Right lobe of liver (tissue), 6 donors: ENCODE measurements at regions not wholly inside any gene's neighbourhood (a gene's known extent, or its start where the extent isn't known, plus 50 kb on each side); places are given as distances from the start of the nearest gene placed in this dataset.

Source experiments
- ATAC-seq, 4 donors: fragments of 200-7000 bp; cut with Tn5 transposase; one replicate each; pipeline ENCODE4 v1.9.1; 2020; ENCODE audit warnings: mild to moderate bottlenecking in 4 of 4, moderate library complexity in 4 of 4
- DNase-seq, 3 donors: peaks; one replicate each; pipeline ENCODE4 v3.0.0-alpha.2; 2020
- H3K27ac ChIP-seq, 3 donors: fragments of 200-600 bp; one replicate each; pipeline ENCODE4 v1.8.0; 2022
- H3K27me3 ChIP-seq, 2 donors: fragments of 200-600 bp; one replicate each; pipeline ENCODE4 v1.8.0; 2022
- H3K36me3 ChIP-seq, 4 donors: fragments of 200-600 bp; sonication (generic) in 1 of 4; one replicate each; pipeline versions ENCODE4 v1.5.1 to v1.8.0; 2017 to 2022; ENCODE audit warnings: control low read depth in 1 of 4
- H3K4me1 ChIP-seq, 4 donors: fragments of 200-600 bp; sonication (generic) in 1 of 4; one replicate each; pipeline versions ENCODE4 v1.5.1 to v1.8.0; 2017 to 2022; ENCODE audit warnings: control low read depth in 1 of 4
- H3K4me3 ChIP-seq, 3 donors: fragments of 200-600 bp; one replicate each; pipeline ENCODE4 v1.8.0; 2022
- H3K9me3 ChIP-seq, 4 donors: fragments of 200-600 bp; sonication (generic) in 1 of 4; one replicate each; pipeline versions ENCODE4 v1.5.1 to v1.8.0; 2017 to 2022; ENCODE audit warnings: control low read depth in 1 of 4
- POLR2A ChIP-seq: fragments of 450-650 bp; IDR thresholded peaks from one replicate; pipeline ENCODE4 v1.6.1; 2017; ENCODE audit warnings: antibody characterized with exemption, mild to moderate bottlenecking
- WGBS: methylation state at CpG from one replicate; pipeline ENCODE4 v1.1.6; 2018; ENCODE audit warnings: low coverage, low lambda C conversion rate; ENCODE audit not compliant: insufficient coverage; ENCODE audit errors: missing lambda C conversion rate; 5-methylcytosine and 5-hydroxymethylcytosine counted together
- intact Hi-C, 2 donors: fragments of 100-400 bp; cut with DNase I; formaldehyde crosslinking; loops; one replicate each; pipeline versions ENCODE4 v1.11.2 to v1.14.1; 2022
- TF ChIP-seq, protein P1 (sequence below), 4 donors: fragments of 200-600 bp in 3 of 4; fragments of 450-650 bp in 1 of 4; IDR thresholded peaks; one replicate each; pipeline versions ENCODE4 v1.5.1 to v1.8.0; 2016 to 2022; ENCODE audit warnings: antibody characterized with exemption in 4 of 4, mild to moderate bottlenecking in 2 of 4
- donor health status: DM: no; HTN: yes; CAD: no.
- donor health status: DM: no; HTN: no; CAD: no.
- donor health status: DM: no; HTN: no; CAD: no.
- donor health status: DM: no; HTN: yes; CAD: no.
- donor health status: DM: no; HTN: yes; CAD: no.

DNA sequence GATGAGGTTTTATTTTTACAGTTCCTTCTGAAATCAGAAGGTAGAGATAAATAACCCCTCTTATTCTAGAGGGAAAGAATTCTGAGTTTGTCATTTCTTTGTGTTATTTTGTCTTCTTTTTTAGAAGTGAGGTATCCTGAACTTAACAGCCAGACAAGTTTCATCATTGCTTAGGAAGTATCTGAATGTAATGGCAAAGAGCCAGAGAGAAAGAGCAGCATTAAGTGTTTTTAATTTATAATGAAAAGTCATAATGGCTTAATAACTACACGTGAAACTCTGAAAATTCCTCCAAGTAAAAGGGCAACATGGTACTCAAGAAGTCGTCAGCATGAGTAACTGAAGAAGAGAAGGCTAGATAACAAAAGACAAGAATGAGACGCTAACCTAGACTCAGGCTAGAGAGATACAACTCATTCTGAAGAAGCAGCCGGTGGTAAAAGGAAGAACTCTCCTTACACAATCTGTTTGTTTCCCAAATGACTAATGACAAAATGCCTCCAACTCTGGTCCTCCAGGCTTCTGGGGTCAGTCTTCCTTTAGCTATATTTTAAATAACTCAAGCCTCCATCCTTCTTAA lies 116.2 kb upstream of the NECTIN3 start:
- no peak overlapping the region for H3K27ac ChIP-seq
- WGBS = 64% methylated on average over 4 of the region's 4 CpGs
- H3K27me3 ChIP-seq = no peaks in the 10 kb centered on the region
- no peaks in the 10 kb centered on the region for H3K4me1 ChIP-seq
- H3K9me3 ChIP-seq = no peaks in the 10 kb centered on the region
- DNase-seq (no peak), ATAC-seq (no peak)
- TF ChIP-seq, protein P1, sequence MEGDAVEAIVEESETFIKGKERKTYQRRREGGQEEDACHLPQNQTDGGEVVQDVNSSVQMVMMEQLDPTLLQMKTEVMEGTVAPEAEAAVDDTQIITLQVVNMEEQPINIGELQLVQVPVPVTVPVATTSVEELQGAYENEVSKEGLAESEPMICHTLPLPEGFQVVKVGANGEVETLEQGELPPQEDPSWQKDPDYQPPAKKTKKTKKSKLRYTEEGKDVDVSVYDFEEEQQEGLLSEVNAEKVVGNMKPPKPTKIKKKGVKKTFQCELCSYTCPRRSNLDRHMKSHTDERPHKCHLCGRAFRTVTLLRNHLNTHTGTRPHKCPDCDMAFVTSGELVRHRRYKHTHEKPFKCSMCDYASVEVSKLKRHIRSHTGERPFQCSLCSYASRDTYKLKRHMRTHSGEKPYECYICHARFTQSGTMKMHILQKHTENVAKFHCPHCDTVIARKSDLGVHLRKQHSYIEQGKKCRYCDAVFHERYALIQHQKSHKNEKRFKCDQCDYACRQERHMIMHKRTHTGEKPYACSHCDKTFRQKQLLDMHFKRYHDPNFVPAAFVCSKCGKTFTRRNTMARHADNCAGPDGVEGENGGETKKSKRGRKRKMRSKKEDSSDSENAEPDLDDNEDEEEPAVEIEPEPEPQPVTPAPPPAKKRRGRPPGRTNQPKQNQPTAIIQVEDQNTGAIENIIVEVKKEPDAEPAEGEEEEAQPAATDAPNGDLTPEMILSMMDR (IDR thresholded peaks at IDR 0.05) = no peak
- TF ChIP-seq POLR2A = no peak
- intact Hi-C loops = no loop called here
- no peak overlapping the region for H3K4me3 ChIP-seq
- H3K36me3 ChIP-seq = no peaks in the 10 kb centered on the region

DNA sequence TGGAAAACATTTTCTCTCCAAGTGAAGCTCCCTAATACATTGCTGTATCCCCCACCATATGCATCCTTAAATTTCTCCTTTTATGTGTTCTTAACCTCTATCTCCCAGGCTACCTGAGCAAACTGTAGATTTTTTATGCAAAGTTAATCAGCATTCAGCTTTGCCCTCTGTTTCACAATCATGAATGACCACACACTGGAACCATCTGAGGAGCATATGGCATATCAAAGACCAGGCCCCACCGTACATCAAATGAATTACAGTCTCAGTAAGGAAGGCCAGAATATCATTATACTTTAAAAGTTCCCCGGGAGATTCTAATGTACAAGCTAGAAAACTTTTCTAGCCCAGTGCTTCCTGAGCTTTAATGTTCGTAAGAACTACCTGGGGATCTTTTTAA lies 115.5 kb upstream of the NECTIN3 start:
- Histone ChIP-seq H3K4me3 (no peak overlapping the region), H3K27ac (no peak overlapping the region), H3K9me3 (no peaks in the 10 kb centered on the region), H3K4me1 (no peaks in the 10 kb centered on the region), H3K27me3 (no peaks in the 10 kb centered on the region), H3K36me3 (no peaks in the 10 kb centered on the region)
- TF ChIP-seq, protein P1 (IDR thresholded peaks at IDR 0.05) = no peak
- TF ChIP-seq POLR2A = no peak
- DNase-seq (no peak), ATAC-seq (no peak)
- whole genome bisulfite sequencing = 77% methylated on average over 3 of the region's 3 CpGs
- intact Hi-C loops = no loop called here

DNA sequence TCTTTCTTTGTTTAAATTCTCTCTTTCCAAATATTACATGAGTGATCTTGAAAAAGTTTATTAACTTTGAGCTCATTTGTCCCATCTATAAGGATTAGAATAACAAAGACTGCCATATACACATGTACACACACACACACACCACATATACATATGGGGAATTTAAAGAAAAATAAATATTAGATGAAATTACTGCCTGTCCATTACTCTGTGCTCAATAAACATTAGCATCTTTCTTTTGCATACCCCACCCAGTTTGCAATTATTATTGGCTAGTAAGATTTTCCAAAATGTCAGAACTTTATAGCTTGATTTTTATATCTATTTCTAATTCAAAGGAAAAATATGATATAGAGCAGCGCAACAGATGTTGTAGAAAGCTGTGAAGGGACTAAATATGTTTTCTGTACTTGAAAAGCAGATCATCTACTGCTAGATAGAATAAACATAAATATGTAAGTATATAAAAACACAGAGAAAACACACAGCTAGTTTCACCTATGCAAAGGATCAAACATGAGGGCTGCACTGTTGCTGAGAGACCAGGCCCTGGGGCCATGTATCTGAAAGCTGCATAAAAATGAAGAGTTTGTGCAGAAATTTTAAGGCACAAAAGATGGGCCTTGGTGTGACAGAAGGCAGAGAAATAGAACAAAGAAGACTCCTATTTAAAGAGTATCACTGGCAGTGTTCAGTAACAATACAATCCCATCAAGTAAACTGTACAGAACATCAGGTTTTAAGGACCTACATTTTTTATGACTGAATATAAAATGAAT lies 114.2 kb upstream of the NECTIN3 start:
- no peak for ATAC-seq
- H3K27ac ChIP-seq = no peak overlapping the region
- H3K27me3 ChIP-seq = no peaks in the 10 kb centered on the region
- H3K4me3 ChIP-seq = no peak overlapping the region
- H3K36me3 ChIP-seq = no peaks in the 10 kb centered on the region
- H3K4me1 ChIP-seq = no peaks in the 10 kb centered on the region
- intact Hi-C loops = no loop called here
- H3K9me3 ChIP-seq = no peaks in the 10 kb centered on the region
- 100% methylated on average over 1 of the region's 1 CpG for WGBS
- no peak for DNase-seq
- no peak for TF ChIP-seq POLR2A
- TF ChIP-seq, protein P1 (IDR thresholded peaks at IDR 0.05) = no peak

DNA sequence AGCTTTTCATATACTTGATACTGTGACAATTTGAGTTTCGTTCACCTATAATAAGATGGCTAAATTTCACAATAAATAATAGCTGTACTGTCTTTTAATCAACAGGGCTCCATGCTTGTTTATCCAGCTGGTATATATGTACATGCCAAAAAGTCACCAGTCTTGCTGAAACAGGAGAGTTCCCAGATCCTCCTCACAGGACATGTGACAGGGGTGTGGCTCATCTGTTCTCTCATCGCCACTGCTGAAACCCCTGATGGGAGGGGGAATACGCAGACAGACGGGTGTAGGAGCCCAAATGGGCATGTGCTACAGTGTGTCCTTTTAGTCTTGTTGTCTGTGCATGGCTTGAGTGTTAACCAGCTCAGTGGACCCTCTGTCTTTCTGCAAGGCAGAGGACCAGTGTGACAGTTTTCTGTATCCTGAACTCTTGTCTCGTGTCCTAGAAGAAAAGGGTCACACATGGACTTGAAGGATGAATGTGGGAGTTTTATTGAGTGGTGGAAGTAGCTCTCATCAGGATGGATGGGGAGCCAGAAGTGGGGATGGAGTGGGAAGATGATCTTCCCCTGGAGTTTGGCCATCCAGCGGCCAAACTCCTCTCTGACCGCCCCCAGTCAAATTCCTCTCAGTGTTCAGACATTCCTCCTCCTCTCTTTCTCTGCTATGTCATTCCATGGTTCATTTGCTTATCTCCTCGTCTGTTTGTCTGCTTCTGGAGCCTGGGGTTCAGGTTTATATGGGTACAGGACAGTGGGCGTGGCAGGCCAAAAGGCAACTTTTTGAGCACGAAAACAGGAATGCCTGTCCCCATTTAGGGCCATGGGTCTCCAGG lies 113.1 kb upstream of the NECTIN3 start:
- 70% methylated on average over 4 of the region's 10 CpGs for WGBS
- TF ChIP-seq, protein P1 (IDR thresholded peaks at IDR 0.05) = no peak
- no peak for TF ChIP-seq POLR2A
- no peak overlapping the region for H3K4me3 ChIP-seq
- no peaks in the 10 kb centered on the region for H3K36me3 ChIP-seq
- no peaks in the 10 kb centered on the region for H3K4me1 ChIP-seq
- no peaks in the 10 kb centered on the region for H3K27me3 ChIP-seq
- H3K27ac ChIP-seq = no peak overlapping the region
- no peaks in the 10 kb centered on the region for H3K9me3 ChIP-seq
- DNase-seq (no peak), ATAC-seq (no peak)
- intact Hi-C loops = no loop called here
